HepG2 (cell line): ENCODE measurements at regions not wholly inside any gene's neighbourhood (a gene's known extent, or its start where the extent isn't known, plus 50 kb on each side); places are given as distances from the start of the nearest gene placed in this dataset.

ENCODE experiments used
- ATAC-seq: fragments of 200-7000 bp; cut with Tn5 transposase; 3 replicates; pipeline ENCODE4 v1.9.1; 2020; ENCODE audit warnings: mild to moderate bottlenecking, moderate library complexity
- BruUV-seq: library from RNA; stranded (reverse); fragments of 400-500 nt; replicated peaks from 2 replicates; lab custom pipeline; 2021; lab: Mats Ljungman, UMichigan
- CTCF ChIA-PET: fragments of 300-600 bp; formaldehyde crosslinking; extraction: SDS; loops from one replicate; lab custom pipeline; 2021; ENCODE audit warnings: low total read pairs, inconsistent platforms, low intra/inter-chr PET ratio; lab: Yijun Ruan, JAX
- POLR2A ChIA-PET: fragments of 350-600 bp; sonication (Branson Sonifier 250); formaldehyde crosslinking; loops from one replicate; lab custom pipeline; 2020; ENCODE audit warnings: antibody characterized with exemption, inconsistent platforms; lab: Yijun Ruan, JAX
- DNase-seq: peaks from one replicate; pipeline ENCODE4 v3.0.0-alpha.2; 2015; ENCODE audit warnings: low spot score
- FAIRE-seq: peaks from 3 replicates; lab custom pipeline; 2011; peaks lifted over from hg19 to GRCh38; lab: Jason Lieb, UNC
- H2AFZ ChIP-seq: one replicate; pipeline ENCODE4 v1.6.1; 2011; ENCODE audit warnings: low read length, inconsistent platforms
- H3K27ac ChIP-seq: fragments of 300-600 bp; 3 replicates; pipeline ENCODE4 v1.8.0; 2011; ENCODE audit warnings: mixed run types, mild to moderate bottlenecking, mixed read lengths, low read length, inconsistent platforms; ENCODE audit not compliant: insufficient read depth; ENCODE audit errors: extremely low read length
- H3K27me3 ChIP-seq, 2 experiments: fragments of 200-600 bp in 1 of 2; 2 replicates in 1 of 2; 3 replicates in 1 of 2; pipeline versions ENCODE4 v1.6.0 to v1.8.0; 2011; ENCODE audit warnings: low read length in 2 of 2, mild to moderate bottlenecking in 2 of 2, moderate library complexity in 2 of 2, inconsistent platforms in 1 of 2; ENCODE audit not compliant: insufficient read depth in 2 of 2, control insufficient read depth in 1 of 2
- H3K36me3 ChIP-seq, 2 experiments: fragments of 200-600 bp in 1 of 2; replicated peaks in 1 of 2; 2 replicates in 1 of 2; 3 replicates in 1 of 2; pipeline versions ENCODE4 v1.5.1 to v1.8.0; 2011; ENCODE audit warnings: low read length in 2 of 2, inconsistent platforms in 1 of 2; ENCODE audit not compliant: insufficient read depth in 2 of 2, control insufficient read depth in 1 of 2
- H3K4me1 ChIP-seq: 2 replicates; pipeline ENCODE4 v1.5.1; 2012; ENCODE audit warnings: low read length, inconsistent platforms; ENCODE audit not compliant: insufficient read depth
- H3K4me2 ChIP-seq: 2 replicates; pipeline ENCODE4 v1.6.0; 2011; ENCODE audit warnings: low read depth, low read length, inconsistent platforms
- H3K4me3 ChIP-seq, 3 experiments: fragments of 200-600 bp in 1 of 3; sonication (generic), shearing (Covaris generic) in 1 of 3; replicated peaks in 1 of 3; 2 replicates each; pipeline ENCODE4 v1.5.1; 2011 to 2016; ENCODE audit warnings: low read length in 3 of 3, inconsistent platforms in 2 of 3, low read depth in 2 of 3, mild to moderate bottlenecking in 2 of 3, control low read depth in 1 of 3, mixed read lengths in 1 of 3; ENCODE audit not compliant: insufficient read depth in 1 of 3
- H3K79me2 ChIP-seq: one replicate; pipeline ENCODE4 v1.6.1; 2011; ENCODE audit warnings: low read length, inconsistent platforms; ENCODE audit not compliant: insufficient read depth
- H3K9ac ChIP-seq: 2 replicates; pipeline ENCODE4 v1.6.0; 2011; ENCODE audit warnings: mild to moderate bottlenecking, low read depth, low read length, inconsistent platforms; ENCODE audit not compliant: insufficient read depth
- H3K9me3 ChIP-seq: 2 replicates; pipeline ENCODE4 v1.5.1; 2012; ENCODE audit warnings: mild to moderate bottlenecking, low read length
- H4K20me1 ChIP-seq: 2 replicates; pipeline ENCODE4 v1.6.0; 2011; ENCODE audit warnings: inconsistent platforms, mild to moderate bottlenecking, low read length, moderate library complexity; ENCODE audit not compliant: insufficient read depth
- DR1 ChIP-seq: sonication (generic); formaldehyde crosslinking; IDR thresholded peaks from 2 replicates; pipeline ENCODE4 v1.8.0; 2021; ENCODE audit warnings: mild to moderate bottlenecking, missing genetic modification reagents, inconsistent platforms
- HDAC6 ChIP-seq: fragments of 200-600 bp; sonication (generic); IDR thresholded peaks from 2 replicates; pipeline ENCODE4 v1.7.0; 2017; ENCODE audit warnings: mild to moderate bottlenecking, antibody characterized with exemption, low read length, low read depth
- PPARG ChIP-seq: conservative IDR thresholded peaks from 2 replicates; pipeline ENCODE4 v1.6.1; 2016; ENCODE audit warnings: missing biosample characterization, missing genetic modification reagents
- TBX2 ChIP-seq: sonication (generic); formaldehyde crosslinking; IDR thresholded peaks from 2 replicates; pipeline ENCODE4 v1.5.0; 2020; ENCODE audit warnings: missing genetic modification reagents, mild to moderate bottlenecking, borderline replicate concordance
- TEAD2 ChIP-seq: sonication (generic); formaldehyde crosslinking; IDR thresholded peaks from 2 replicates; pipeline ENCODE4 v1.9.0; 2021; ENCODE audit warnings: missing genetic modification reagents
- YY1 ChIP-seq: IDR thresholded peaks from 2 replicates; pipeline ENCODE4 v1.6.1; 2011; ENCODE audit warnings: low read length, low read depth, moderate library complexity, mild to moderate bottlenecking; ENCODE audit not compliant: insufficient read depth, insufficient replicate concordance
- ZNF17 ChIP-seq: sonication (generic); formaldehyde crosslinking; IDR thresholded peaks from 2 replicates; pipeline ENCODE4 v1.5.0; 2020; ENCODE audit warnings: mild to moderate bottlenecking, missing genetic modification reagents
- ZNF562 ChIP-seq: sonication (generic); formaldehyde crosslinking; IDR thresholded peaks from 2 replicates; pipeline ENCODE4 v1.8.0; 2022; ENCODE audit warnings: missing genetic modification reagents, borderline replicate concordance
- ZNF577 ChIP-seq: sonication (generic); formaldehyde crosslinking; IDR thresholded peaks from 2 replicates; pipeline ENCODE4 v1.4.0; 2020; ENCODE audit warnings: mild to moderate bottlenecking, low read depth, missing genetic modification reagents, borderline replicate concordance
- WGBS: methylation state at CpG from one replicate; pipeline ENCODE4 v1.1.6; 2017; ENCODE audit warnings: low lambda C conversion rate; 5-methylcytosine and 5-hydroxymethylcytosine counted together
- in situ Hi-C: cut with HindIII; loops from 2 replicates; pipeline ENCODE4 v1.10.0; 2017; ENCODE audit warnings: low pct_unique_long_range_greater_than_20kb; ENCODE audit not compliant: extremely low pct_ligation_motif_present
- intact Hi-C: fragments of 100-400 bp; cut with micrococcal nuclease; formaldehyde crosslinking; loops from one replicate; pipeline ENCODE4 v1.10.0; 2022; ENCODE audit not compliant: unreplicated experiment
- TF ChIP-seq, protein P1 (sequence below): IDR thresholded peaks from 2 replicates; pipeline ENCODE4 v1.6.1; 2012; ENCODE audit warnings: inconsistent platforms
- TF ChIP-seq, protein P2 (sequence below): sonication (generic); formaldehyde crosslinking; IDR thresholded peaks from 2 replicates; pipeline ENCODE4 v1.9.0; 2021; ENCODE audit warnings: missing genetic modification reagents, borderline replicate concordance
- TF ChIP-seq, protein P3 (sequence below): sonication (generic); formaldehyde crosslinking; IDR thresholded peaks from 2 replicates; pipeline ENCODE4 v1.8.1; 2023; ENCODE audit warnings: missing genetic modification reagents, mild to moderate bottlenecking, borderline replicate concordance

DNA sequence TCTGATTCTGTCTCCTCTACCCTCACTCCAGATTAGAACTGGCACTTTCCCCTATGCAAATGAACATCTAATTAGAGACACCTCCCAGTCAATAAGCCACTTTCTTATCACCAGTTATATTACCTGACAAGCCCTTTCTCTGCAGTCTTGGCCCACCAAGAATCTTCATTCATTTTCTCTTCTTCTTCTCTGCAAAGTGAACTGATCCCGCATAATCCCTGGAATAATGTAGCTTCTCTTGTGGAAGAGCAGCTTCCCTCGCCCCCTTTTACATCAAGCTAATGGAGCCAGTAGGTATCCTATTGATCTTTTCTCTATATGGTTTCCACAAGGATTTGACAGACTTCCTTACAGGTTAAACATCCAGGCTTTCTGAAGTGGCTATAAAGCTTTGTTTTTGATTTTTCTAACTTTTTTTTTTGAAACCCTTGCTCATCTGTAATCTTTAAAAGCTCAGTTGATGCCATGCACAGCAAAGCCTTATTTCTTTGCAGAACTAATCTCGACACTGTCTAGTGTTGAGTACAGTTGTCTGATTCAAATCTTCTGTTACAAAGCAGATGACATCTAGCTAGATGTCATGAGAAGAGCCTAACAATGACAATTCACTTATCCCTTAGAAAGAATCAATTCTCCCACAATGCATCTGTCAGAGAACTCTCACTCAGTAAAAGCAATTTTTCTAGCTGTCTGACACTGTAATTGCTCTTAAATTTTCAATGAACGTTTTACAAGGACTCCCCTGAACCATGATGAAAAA lies 281.4 kb downstream of the ISL1 start:
- no peak for ATAC-seq
- intact Hi-C loops: no loop called here
- POLR2A ChIA-PET: no interaction called here
- H3K9me3 ChIP-seq: no peaks in the 10 kb centered on the region
- TF ChIP-seq TBX2 (CRISPR knock-in tag) (no peak), TEAD2 (CRISPR knock-in tag) (no peak)
- 16% methylated on average over 4 of the region's 4 CpGs for WGBS
- no peaks in the 10 kb centered on the region for H3K36me3 ChIP-seq
- H3K4me3 ChIP-seq: no peak overlapping the region
- no peak for FAIRE-seq
- H3K4me2 ChIP-seq: no peak overlapping the region
- H2AFZ ChIP-seq: no peak overlapping the region
- in situ Hi-C loops: no loop called here
- no peak overlapping the region for H3K9ac ChIP-seq
- DNase-seq: no peak
- no peaks in the 10 kb centered on the region for H3K4me1 ChIP-seq
- H3K27ac ChIP-seq: no peak overlapping the region
- no peaks in the 10 kb centered on the region for H3K27me3 ChIP-seq
- BruUV-seq: no TSS peak
- CTCF ChIA-PET: no interaction called here
- H3K79me2 ChIP-seq: no peaks in the 10 kb centered on the region
- no peaks in the 10 kb centered on the region for H4K20me1 ChIP-seq

DNA sequence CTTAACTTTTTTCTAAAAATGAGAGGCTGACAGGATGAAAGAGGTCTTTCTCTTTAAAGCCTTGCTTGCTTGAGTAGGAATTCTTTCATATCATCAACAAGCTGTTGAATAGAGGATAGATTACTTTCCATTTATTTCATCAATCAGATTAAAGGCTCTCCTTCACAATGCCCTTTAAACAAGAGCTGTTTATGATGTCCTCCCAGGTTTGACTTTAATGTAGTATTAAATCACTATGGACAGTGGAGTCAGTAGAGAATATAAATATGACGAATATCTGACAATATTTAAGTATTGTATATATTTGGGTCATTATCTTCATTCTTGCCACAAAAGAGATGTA lies 282.0 kb downstream of the ISL1 start:
- Histone ChIP-seq H3K4me1 (no peaks in the 10 kb centered on the region), H3K79me2 (no peaks in the 10 kb centered on the region), H3K36me3 (no peaks in the 10 kb centered on the region), H3K4me3 (no peak overlapping the region), H3K4me2 (no peak overlapping the region), H3K9ac (no peak overlapping the region), H3K9me3 (no peaks in the 10 kb centered on the region), H2AFZ (no peak overlapping the region), H4K20me1 (no peaks in the 10 kb centered on the region), H3K27ac (no peak overlapping the region), H3K27me3 (no peaks in the 10 kb centered on the region)
- ChIA-PET CTCF (no interaction called here), POLR2A (no interaction called here)
- BruUV-seq: no TSS peak
- intact Hi-C loops: no loop called here
- DNase-seq (no peak), ATAC-seq (no peak), FAIRE-seq (no peak)
- WGBS: 3% methylated on average over 1 of the region's 1 CpG
- TF ChIP-seq ZNF562 (no peak), DR1 (CRISPR knock-in tag) (no peak), YY1 (no peak), PPARG (CRISPR knock-in tag) (no peak), ZNF577 (CRISPR knock-in tag) (no peak), ZNF17 (CRISPR knock-in tag) (no peak), HDAC6 (no peak)
- TF ChIP-seq, protein P1, sequence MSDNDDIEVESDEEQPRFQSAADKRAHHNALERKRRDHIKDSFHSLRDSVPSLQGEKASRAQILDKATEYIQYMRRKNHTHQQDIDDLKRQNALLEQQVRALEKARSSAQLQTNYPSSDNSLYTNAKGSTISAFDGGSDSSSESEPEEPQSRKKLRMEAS: no peak
- TF ChIP-seq, protein P2, sequence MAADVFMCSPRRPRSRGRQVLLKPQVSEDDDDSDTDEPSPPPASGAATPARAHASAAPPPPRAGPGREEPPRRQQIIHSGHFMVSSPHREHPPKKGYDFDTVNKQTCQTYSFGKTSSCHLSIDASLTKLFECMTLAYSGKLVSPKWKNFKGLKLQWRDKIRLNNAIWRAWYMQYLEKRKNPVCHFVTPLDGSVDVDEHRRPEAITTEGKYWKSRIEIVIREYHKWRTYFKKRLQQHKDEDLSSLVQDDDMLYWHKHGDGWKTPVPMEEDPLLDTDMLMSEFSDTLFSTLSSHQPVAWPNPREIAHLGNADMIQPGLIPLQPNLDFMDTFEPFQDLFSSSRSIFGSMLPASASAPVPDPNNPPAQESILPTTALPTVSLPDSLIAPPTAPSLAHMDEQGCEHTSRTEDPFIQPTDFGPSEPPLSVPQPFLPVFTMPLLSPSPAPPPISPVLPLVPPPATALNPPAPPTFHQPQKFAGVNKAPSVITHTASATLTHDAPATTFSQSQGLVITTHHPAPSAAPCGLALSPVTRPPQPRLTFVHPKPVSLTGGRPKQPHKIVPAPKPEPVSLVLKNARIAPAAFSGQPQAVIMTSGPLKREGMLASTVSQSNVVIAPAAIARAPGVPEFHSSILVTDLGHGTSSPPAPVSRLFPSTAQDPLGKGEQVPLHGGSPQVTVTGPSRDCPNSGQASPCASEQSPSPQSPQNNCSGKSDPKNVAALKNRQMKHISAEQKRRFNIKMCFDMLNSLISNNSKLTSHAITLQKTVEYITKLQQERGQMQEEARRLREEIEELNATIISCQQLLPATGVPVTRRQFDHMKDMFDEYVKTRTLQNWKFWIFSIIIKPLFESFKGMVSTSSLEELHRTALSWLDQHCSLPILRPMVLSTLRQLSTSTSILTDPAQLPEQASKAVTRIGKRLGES (CRISPR knock-in tag): no peak
- TF ChIP-seq, protein P3, sequence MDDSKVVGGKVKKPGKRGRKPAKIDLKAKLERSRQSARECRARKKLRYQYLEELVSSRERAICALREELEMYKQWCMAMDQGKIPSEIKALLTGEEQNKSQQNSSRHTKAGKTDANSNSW (CRISPR knock-in tag): no peak
- in situ Hi-C loops: no loop called here
